Calu3 (cell line): ENCODE measurements at regions not wholly inside any gene's neighbourhood (a gene's known extent, or its start where the extent isn't known, plus 50 kb on each side); places are given as distances from the start of the nearest gene placed in this dataset.
A peak's percentile ranks its signal among the peaks of the same experiment; 100 is the strongest.

Experiments used
- BruUV-seq: library from RNA; stranded (reverse); fragments of 400-500 nt; replicated peaks from 2 replicates; lab custom pipeline; 2021; lab: Mats Ljungman, UMichigan
- CTCF ChIA-PET: fragments of 300-600 bp; sonication (Branson Sonifier 250); formaldehyde crosslinking; loops from one replicate; lab custom pipeline; 2022; ENCODE audit warnings: antibody characterized with exemption; lab: Charles Lee
- DNase-seq: peaks from one replicate; pipeline ENCODE4 v3.0.0; 2022
- H3K27ac Mint-ChIP-seq: one replicate; pipeline ENCODE4 v1.8.0; 2022; ENCODE audit warnings: mixed read lengths; ENCODE audit not compliant: unreplicated experiment
- H3K27me3 Mint-ChIP-seq: one replicate; pipeline ENCODE4 v1.8.0; 2022; ENCODE audit warnings: mixed read lengths; ENCODE audit not compliant: unreplicated experiment
- H3K36me3 Mint-ChIP-seq: one replicate; pipeline ENCODE4 v1.8.0; 2022; ENCODE audit warnings: mild to moderate bottlenecking, moderate library complexity, mixed read lengths; ENCODE audit not compliant: insufficient read depth, unreplicated experiment
- H3K4me1 Mint-ChIP-seq: one replicate; pipeline ENCODE4 v1.8.0; 2022; ENCODE audit warnings: mild to moderate bottlenecking, low read depth, mixed read lengths; ENCODE audit not compliant: unreplicated experiment
- H3K4me3 Mint-ChIP-seq: one replicate; pipeline ENCODE4 v1.8.0; 2022; ENCODE audit warnings: mild to moderate bottlenecking, low read depth, moderate library complexity, mixed read lengths; ENCODE audit not compliant: unreplicated experiment
- H3K9me3 Mint-ChIP-seq: one replicate; pipeline ENCODE4 v1.8.0; 2022; ENCODE audit warnings: low read depth, mixed read lengths; ENCODE audit not compliant: unreplicated experiment
- CTCF ChIP-seq: fragments of 200-600 bp; IDR thresholded peaks from one replicate; pipeline ENCODE4 v1.8.0; 2022; ENCODE audit warnings: antibody characterized with exemption; ENCODE audit not compliant: unreplicated experiment
- intact Hi-C: fragments of 100-400 bp; cut with micrococcal nuclease; formaldehyde crosslinking; loops from one replicate; pipeline ENCODE4 v1.10.0; 2022; ENCODE audit not compliant: unreplicated experiment

GRCh38 chr17:77730376-77730775 is 228.1 kb upstream of the TNRC6C start:
- BruUV-seq, result no TSS peak
- CTCF ChIA-PET, result no interaction called here

GRCh38 chr17:77733576-77734296 is 224.8 kb upstream of the TNRC6C start:
- DNase-seq, result no peak
- peaks cover 5% of the 10 kb centered on the region for H3K36me3 Mint-ChIP-seq
- no peaks in the 10 kb centered on the region for H3K4me1 Mint-ChIP-seq
- H3K9me3 Mint-ChIP-seq, result peaks cover 3% of the 10 kb centered on the region
- CTCF ChIA-PET, result no interaction called here
- no peak overlapping the region for H3K27ac Mint-ChIP-seq
- TF ChIP-seq CTCF, result no peak
- no peak overlapping the region for H3K4me3 Mint-ChIP-seq
- no TSS peak for BruUV-seq
- intact Hi-C loops, result no loop called here
- peaks cover 98% of the 10 kb centered on the region for H3K27me3 Mint-ChIP-seq

More at GRCh38 chr17:77730376-77730775, 228.1 kb upstream of the TNRC6C start:
- Mint-ChIP-seq H3K27me3 (peaks cover 98% of the 10 kb centered on the region), H3K9me3 (peaks cover 3% of the 10 kb centered on the region), H3K4me1 (no peaks in the 10 kb centered on the region), H3K36me3 (peaks cover 5% of the 10 kb centered on the region), H3K4me3 (no peak overlapping the region), H3K27ac (no peak overlapping the region)
- no peak for TF ChIP-seq CTCF
- no peak for DNase-seq
- intact Hi-C loops, result no loop called here

- H3K27ac Mint-ChIP-seq, result no peak overlapping the region
- intact Hi-C loops, result no loop called here
- H3K4me1 Mint-ChIP-seq, result peaks cover 6% of the 10 kb centered on the region
- TF ChIP-seq CTCF, result no peak
- CTCF ChIA-PET, result no interaction called here
- no TSS peak for BruUV-seq
- peaks cover 98% of the 10 kb centered on the region for H3K27me3 Mint-ChIP-seq
- H3K4me3 Mint-ChIP-seq, result no peak overlapping the region
- peaks cover 5% of the 10 kb centered on the region for H3K36me3 Mint-ChIP-seq
- DNase-seq, result peak; percentile 29
- H3K9me3 Mint-ChIP-seq, result peaks cover 3% of the 10 kb centered on the region
These were observed 224.0 kb upstream of the TNRC6C start for GRCh38 chr17:77734371-77735080.

GRCh38 chr17:77735081-77735565 is 223.4 kb upstream of the TNRC6C start:
- CTCF ChIA-PET, result interaction anchor here (0.6 kb wide), 1 partner anchor 421 kb away, joined by 3 read pairs; no protein-coding TSS in a partner anchor

More at GRCh38 chr17:77735081-77735565, 223.4 kb upstream of the TNRC6C start:
- TF ChIP-seq CTCF, result no peak
- H3K4me3 Mint-ChIP-seq, result no peak overlapping the region
- H3K27ac Mint-ChIP-seq, result no peak overlapping the region
- H3K9me3 Mint-ChIP-seq, result peaks cover 3% of the 10 kb centered on the region
- H3K27me3 Mint-ChIP-seq, result peaks cover 98% of the 10 kb centered on the region
- peaks cover 5% of the 10 kb centered on the region for H3K36me3 Mint-ChIP-seq
- peaks cover 6% of the 10 kb centered on the region for H3K4me1 Mint-ChIP-seq
- no TSS peak for BruUV-seq
- no peak for DNase-seq
- intact Hi-C loops, result no loop called here
